ENCODE measurements at regions not wholly inside any gene's neighbourhood (a gene's known extent, or its start where the extent isn't known, plus 50 kb on each side); places are given as distances from the start of the nearest gene placed in this dataset.

DNA sequence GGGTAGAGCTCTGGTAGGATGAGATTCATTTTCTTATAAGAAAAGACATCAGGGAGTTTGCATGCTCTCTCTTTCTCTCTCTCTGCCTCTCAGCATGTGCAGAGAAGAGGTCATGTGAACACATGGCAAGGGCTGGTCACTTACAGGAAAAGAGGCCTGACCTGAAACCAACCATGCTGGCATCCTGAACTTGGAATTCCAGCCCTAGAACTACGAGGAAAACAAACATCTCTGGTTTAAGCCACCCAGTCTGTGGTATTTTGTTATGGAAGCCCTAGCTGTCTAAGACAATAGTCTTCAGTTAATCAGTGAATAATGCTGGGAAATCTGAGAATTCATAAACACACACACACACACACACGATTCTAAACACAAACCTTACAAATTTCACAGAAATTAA lies 1104.2 kb upstream of the LRRN3 start:
- DNase-seq = no peak
- Histone ChIP-seq H3K4me1 (no peaks in the 10 kb centered on the region), H3K27ac (no peak overlapping the region), H3K36me3 (no peaks in the 10 kb centered on the region), H3K9me3 (no peaks in the 10 kb centered on the region), H3K27me3 (no peaks in the 10 kb centered on the region), H3K4me3 (no peak overlapping the region)
- intact Hi-C loops (cut with DNase I) = no loop called here
- no peak for FAIRE-seq
- WGBS, 2 donors = 50 to 53% methylated on average over 2 of the region's 2 CpGs
- TF ChIP-seq CTCF (IDR thresholded peaks at IDR 0.05) = no peak
- ATAC-seq = no peak

GRCh38 chr7:109996411-109996810 lies 1094.5 kb upstream of the LRRN3 start:
- intact Hi-C loops (cut with DNase I) = no loop called here
- no peak for DNase-seq
- Histone ChIP-seq H3K36me3 (no peaks in the 10 kb centered on the region), H3K4me1 (no peaks in the 10 kb centered on the region), H3K27ac (no peak overlapping the region), H3K9me3 (no peaks in the 10 kb centered on the region), H3K4me3 (no peak overlapping the region), H3K27me3 (no peaks in the 10 kb centered on the region)
- FAIRE-seq = no peak
- no peak for ATAC-seq
- 83 to 88% methylated on average over 1 of the region's 1 CpG for WGBS, 2 donors
- TF ChIP-seq CTCF (IDR thresholded peaks at IDR 0.05) = no peak

- intact Hi-C loops (cut with DNase I) = no loop called here
- Histone ChIP-seq H3K27ac (no peak overlapping the region), H3K36me3 (no peaks in the 10 kb centered on the region), H3K4me1 (no peaks in the 10 kb centered on the region), H3K9me3 (no peaks in the 10 kb centered on the region), H3K27me3 (no peaks in the 10 kb centered on the region), H3K4me3 (no peak overlapping the region)
- no peak for TF ChIP-seq CTCF (IDR thresholded peaks at IDR 0.05)
- DNase-seq = no peak
- no peak for ATAC-seq
- no peak for FAIRE-seq
- 47 to 59% methylated on average over 1 of the region's 1 CpG for WGBS, 2 donors
Measured at GRCh38 chr7:109996927-109997326, 1094.0 kb upstream of the LRRN3 start.

GRCh38 chr7:109997837-109998236 lies 1093.1 kb upstream of the LRRN3 start:
- no peak for TF ChIP-seq CTCF (IDR thresholded peaks at IDR 0.05)
- FAIRE-seq = no peak
- Histone ChIP-seq H3K36me3 (no peaks in the 10 kb centered on the region), H3K4me1 (no peaks in the 10 kb centered on the region), H3K27me3 (no peaks in the 10 kb centered on the region), H3K9me3 (no peaks in the 10 kb centered on the region), H3K4me3 (no peak overlapping the region), H3K27ac (no peak overlapping the region)
- ATAC-seq = no peak
- intact Hi-C loops (cut with DNase I) = no loop called here
- WGBS, 2 donors = 70 to 76% methylated on average over 2 of the region's 2 CpGs
- DNase-seq = no peak

- H3K4me1 ChIP-seq = no peaks in the 10 kb centered on the region
- no peaks in the 10 kb centered on the region for H3K9me3 ChIP-seq
- whole genome bisulfite sequencing, 2 donors = 78 to 90% methylated on average over 1 of the region's 1 CpG
- ATAC-seq (no peak), DNase-seq (no peak), FAIRE-seq (no peak)
- no peak overlapping the region for H3K27ac ChIP-seq
- TF ChIP-seq CTCF (IDR thresholded peaks at IDR 0.05) = no peak
- intact Hi-C loops (cut with DNase I) = no loop called here
- no peak overlapping the region for H3K4me3 ChIP-seq
- H3K36me3 ChIP-seq = no peaks in the 10 kb centered on the region
- H3K27me3 ChIP-seq = no peaks in the 10 kb centered on the region
Measured at GRCh38 chr7:110001254-110001938, 1089.5 kb upstream of the LRRN3 start.

Data from pancreas (tissue), 10 donors.